K562 (cell line): ENCODE measurements at regions not wholly inside any gene's neighbourhood (a gene's known extent, or its start where the extent isn't known, plus 50 kb on each side); places are given as distances from the start of the nearest gene placed in this dataset.

Experiments
- ADNP ChIP-seq: fragments of 200-800 bp; sonication (Bioruptor generic); IDR thresholded peaks from 2 replicates; pipeline ENCODE4 v1.6.1; 2016; ENCODE audit warnings: missing genetic modification characterization, missing compliant biosample characterization
- EHMT2 ChIP-seq: fragments of 450-650 bp; IDR thresholded peaks from 2 replicates; pipeline ENCODE4 v1.6.1; 2018; ENCODE audit warnings: antibody characterized with exemption
- FOSL1 ChIP-seq: fragments of 200-800 bp; sonication (Bioruptor generic); conservative IDR thresholded peaks from 2 replicates; pipeline ENCODE4 v1.6.1; 2016; ENCODE audit warnings: missing genetic modification characterization, missing compliant biosample characterization
- HNRNPUL1 ChIP-seq: fragments of 200-400 bp; formaldehyde crosslinking; IDR thresholded peaks from 2 replicates; pipeline ENCODE4 v1.6.1; 2017; ENCODE audit warnings: low read length
- MAFG ChIP-seq: fragments of 450-650 bp; conservative IDR thresholded peaks from 2 replicates; pipeline ENCODE4 v1.6.1; 2016; ENCODE audit warnings: missing genetic modification characterization, missing compliant biosample characterization
- RAD51 ChIP-seq: fragments of 450-650 bp; IDR thresholded peaks from 2 replicates; pipeline ENCODE4 v1.7.1; 2016; ENCODE audit warnings: low read depth, mild to moderate bottlenecking, borderline replicate concordance
- TEAD2 ChIP-seq: fragments of 450-650 bp; IDR thresholded peaks from 2 replicates; pipeline ENCODE4 v1.6.1; 2016; ENCODE audit warnings: missing genetic modification characterization, control low read depth, missing compliant biosample characterization
- ZNF184 ChIP-seq: sonication (generic); formaldehyde crosslinking; IDR thresholded peaks from 2 replicates; pipeline ENCODE4 v1.5.0; 2020; ENCODE audit warnings: missing genetic modification reagents
- ZNF436 ChIP-seq: fragments of 250-450, 450-650 bp; sonication (Bioruptor Pico); formaldehyde crosslinking; IDR thresholded peaks from 2 replicates; pipeline ENCODE4 v1.7.0; 2020; ENCODE audit warnings: mild to moderate bottlenecking
- TF ChIP-seq, protein P1 (sequence below): fragments of 450-650 bp; formaldehyde crosslinking; conservative IDR thresholded peaks from 2 replicates; pipeline ENCODE4 v1.4.0; 2022; ENCODE audit warnings: mild to moderate bottlenecking, missing genetic modification characterization
- TF ChIP-seq, protein P2 (sequence below): fragments of 250-450 bp; sonication (Bioruptor Pico); IDR thresholded peaks from 2 replicates; pipeline ENCODE4 v1.4.0; 2020; ENCODE audit warnings: mild to moderate bottlenecking, moderate library complexity

DNA sequence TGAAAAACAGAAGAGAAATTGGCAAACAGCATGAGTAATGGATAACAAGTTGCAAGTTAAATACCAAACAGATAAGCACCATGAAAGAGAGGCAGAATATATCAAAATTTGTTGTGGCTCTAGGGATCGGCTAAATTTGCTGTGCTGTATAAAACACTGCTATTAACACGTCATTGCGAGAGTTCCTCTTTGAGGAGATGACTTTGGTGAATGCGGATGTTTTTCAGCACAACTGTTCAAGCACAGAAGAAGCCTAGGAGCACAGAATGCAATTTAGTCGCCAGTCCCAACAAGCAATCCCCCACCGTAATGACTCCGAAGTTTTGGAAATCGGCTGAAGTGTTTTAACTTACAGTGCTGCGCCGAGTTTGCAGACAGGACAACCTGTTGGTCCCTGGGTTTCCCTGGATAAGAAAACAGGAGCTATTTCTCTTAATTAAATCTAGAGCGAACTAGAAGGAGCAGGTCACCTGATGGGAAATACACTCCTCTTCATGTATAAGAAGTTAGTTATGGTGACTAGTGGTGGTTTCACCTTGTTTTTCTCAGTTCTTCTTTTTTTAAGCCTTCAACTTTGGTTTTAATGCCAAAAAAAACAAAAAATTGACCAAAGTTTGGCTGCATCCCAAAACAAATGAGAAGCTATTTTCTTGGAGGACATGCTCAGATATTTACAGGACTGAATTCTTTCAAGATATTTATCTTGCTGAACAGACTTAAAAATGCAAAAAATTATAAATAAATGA lies 454.1 kb upstream of the SALL3 start (continued):
- TF ChIP-seq TEAD2 (tag), result no peak
- TF ChIP-seq MAFG (tag), result no peak
- TF ChIP-seq, protein P1, sequence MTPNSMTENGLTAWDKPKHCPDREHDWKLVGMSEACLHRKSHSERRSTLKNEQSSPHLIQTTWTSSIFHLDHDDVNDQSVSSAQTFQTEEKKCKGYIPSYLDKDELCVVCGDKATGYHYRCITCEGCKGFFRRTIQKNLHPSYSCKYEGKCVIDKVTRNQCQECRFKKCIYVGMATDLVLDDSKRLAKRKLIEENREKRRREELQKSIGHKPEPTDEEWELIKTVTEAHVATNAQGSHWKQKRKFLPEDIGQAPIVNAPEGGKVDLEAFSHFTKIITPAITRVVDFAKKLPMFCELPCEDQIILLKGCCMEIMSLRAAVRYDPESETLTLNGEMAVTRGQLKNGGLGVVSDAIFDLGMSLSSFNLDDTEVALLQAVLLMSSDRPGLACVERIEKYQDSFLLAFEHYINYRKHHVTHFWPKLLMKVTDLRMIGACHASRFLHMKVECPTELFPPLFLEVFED (CRISPR knock-in tag), result no peak
- no peak for TF ChIP-seq RAD51
- no peak for TF ChIP-seq ZNF184 (CRISPR knock-in tag)
- no peak for TF ChIP-seq ADNP (tag)
- TF ChIP-seq EHMT2, result no peak
- TF ChIP-seq ZNF436, result no peak
- no peak for TF ChIP-seq HNRNPUL1
- TF ChIP-seq, protein P2, sequence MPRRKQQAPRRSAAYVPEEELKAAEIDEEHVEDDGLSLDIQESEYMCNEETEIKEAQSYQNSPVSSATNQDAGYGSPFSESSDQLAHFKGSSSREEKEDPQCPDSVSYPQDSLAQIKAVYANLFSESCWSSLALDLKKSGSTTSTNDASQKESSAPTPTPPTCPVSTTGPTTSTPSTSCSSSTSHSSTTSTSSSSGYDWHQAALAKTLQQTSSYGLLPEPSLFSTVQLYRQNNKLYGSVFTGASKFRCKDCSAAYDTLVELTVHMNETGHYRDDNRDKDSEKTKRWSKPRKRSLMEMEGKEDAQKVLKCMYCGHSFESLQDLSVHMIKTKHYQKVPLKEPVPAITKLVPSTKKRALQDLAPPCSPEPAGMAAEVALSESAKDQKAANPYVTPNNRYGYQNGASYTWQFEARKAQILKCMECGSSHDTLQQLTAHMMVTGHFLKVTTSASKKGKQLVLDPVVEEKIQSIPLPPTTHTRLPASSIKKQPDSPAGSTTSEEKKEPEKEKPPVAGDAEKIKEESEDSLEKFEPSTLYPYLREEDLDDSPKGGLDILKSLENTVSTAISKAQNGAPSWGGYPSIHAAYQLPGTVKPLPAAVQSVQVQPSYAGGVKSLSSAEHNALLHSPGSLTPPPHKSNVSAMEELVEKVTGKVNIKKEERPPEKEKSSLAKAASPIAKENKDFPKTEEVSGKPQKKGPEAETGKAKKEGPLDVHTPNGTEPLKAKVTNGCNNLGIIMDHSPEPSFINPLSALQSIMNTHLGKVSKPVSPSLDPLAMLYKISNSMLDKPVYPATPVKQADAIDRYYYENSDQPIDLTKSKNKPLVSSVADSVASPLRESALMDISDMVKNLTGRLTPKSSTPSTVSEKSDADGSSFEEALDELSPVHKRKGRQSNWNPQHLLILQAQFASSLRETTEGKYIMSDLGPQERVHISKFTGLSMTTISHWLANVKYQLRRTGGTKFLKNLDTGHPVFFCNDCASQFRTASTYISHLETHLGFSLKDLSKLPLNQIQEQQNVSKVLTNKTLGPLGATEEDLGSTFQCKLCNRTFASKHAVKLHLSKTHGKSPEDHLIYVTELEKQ (CRISPR knock-in tag), result no peak
- no peak for TF ChIP-seq FOSL1
